Psoas muscle (tissue), 7 donors: ENCODE measurements at regions not wholly inside any gene's neighbourhood (a gene's known extent, or its start where the extent isn't known, plus 50 kb on each side); places are given as distances from the start of the nearest gene placed in this dataset.

Source experiments
- ATAC-seq, 4 donors: fragments of 200-7000 bp; cut with Tn5 transposase; one replicate each; pipeline ENCODE4 v1.9.1; 2020; ENCODE audit warnings: moderate library complexity in 3 of 4, mild to moderate bottlenecking in 2 of 4
- DNase-seq, 2 donors: peaks; one replicate each; pipeline ENCODE4 v3.0.0-alpha.2; 2020
- H3K27ac ChIP-seq: fragments of 200-600 bp; one replicate; pipeline ENCODE4 v1.8.0; 2022
- H3K27me3 ChIP-seq, 3 donors: fragments of 200-600 bp in 1 of 3; one replicate each; pipeline versions ENCODE4 v1.6.1 to v1.8.0; 2013 to 2022; ENCODE audit warnings: low read length in 2 of 3, mild to moderate bottlenecking in 2 of 3, moderate library complexity in 1 of 3; ENCODE audit not compliant: insufficient read depth in 3 of 3
- H3K36me3 ChIP-seq, 2 donors: fragments of 200-600 bp in 1 of 2; one replicate each; pipeline versions ENCODE4 v1.6.1 to v1.8.0; 2013 to 2022; ENCODE audit warnings: low read depth in 1 of 2, mild to moderate bottlenecking in 1 of 2, moderate library complexity in 1 of 2; ENCODE audit not compliant: insufficient read depth in 1 of 2
- H3K4me1 ChIP-seq: fragments of 200-600 bp; one replicate; pipeline ENCODE4 v1.8.0; 2022
- H3K4me3 ChIP-seq: fragments of 200-600 bp; one replicate; pipeline ENCODE4 v1.8.0; 2022; ENCODE audit warnings: mild to moderate bottlenecking
- H3K9me3 ChIP-seq: fragments of 200-600 bp; one replicate; pipeline ENCODE4 v1.8.0; 2022
- CTCF ChIP-seq: fragments of 200-600 bp; IDR thresholded peaks from one replicate; pipeline ENCODE4 v1.8.0; 2022; ENCODE audit warnings: antibody characterized with exemption
- WGBS, 3 donors: extraction: QIAGEN DNeasy Blood & Tissue Kit; methylation state at CpG; one replicate each; pipeline versions ENCODE4 v1.1.6 to v1.1.7; 2013; 5-methylcytosine and 5-hydroxymethylcytosine counted together
- intact Hi-C, 2 donors: fragments of 100-400 bp; cut with DNase I; formaldehyde crosslinking; loops; one replicate each; pipeline versions ENCODE4 v1.11.0 to v1.14.2; 2022
- donor health status: healthy with polysubstance abuse.
- donor health status: DM: no; HTN: no; CAD: no; lungs with moderate emphysema.
- donor health status: Bipolar disorder and iron deficiency.
- donor health status: healthy.
- donor health status: DM: yes; HTN: yes; CAD: no.
- donor health status: DM: no; HTN: no; CAD: no.
- donor health status: DM: yes; HTN: yes; CAD: no.

GRCh38 chr5:53378590-53379247, 101.7 kb upstream of the FST start:
- no peak overlapping the region for H3K27ac ChIP-seq
- 80 to 85% (median 80%) methylated on average over 3 of the region's 3 CpGs for WGBS, 3 donors
- no peaks in the 10 kb centered on the region for H3K9me3 ChIP-seq
- H3K36me3 ChIP-seq, result no peaks in the 10 kb centered on the region
- ATAC-seq (no peak), DNase-seq (no peak)
- H3K4me1 ChIP-seq, result no peaks in the 10 kb centered on the region
- no peak for TF ChIP-seq CTCF
- no peaks in the 10 kb centered on the region for H3K27me3 ChIP-seq
- H3K4me3 ChIP-seq, result no peak overlapping the region
- intact Hi-C loops, result no loop called here

GRCh38 chr5:53386341-53386740, 94.1 kb upstream of the FST start:
- ATAC-seq (no peak), DNase-seq (no peak)
- intact Hi-C loops, result no loop called here
- no peaks in the 10 kb centered on the region for H3K36me3 ChIP-seq
- H3K27ac ChIP-seq, result no peak overlapping the region
- no peaks in the 10 kb centered on the region for H3K4me1 ChIP-seq
- WGBS, 3 donors, result 82 to 89% (median 84%) methylated on average over 3 of the region's 3 CpGs
- peaks cover 2% of the 10 kb centered on the region for H3K9me3 ChIP-seq
- no peak overlapping the region for H3K4me3 ChIP-seq
- H3K27me3 ChIP-seq, result no peaks in the 10 kb centered on the region
- no peak for TF ChIP-seq CTCF

- Histone ChIP-seq H3K4me3 (no peak overlapping the region), H3K36me3 (no peaks in the 10 kb centered on the region), H3K27ac (no peak overlapping the region), H3K27me3 (no peaks in the 10 kb centered on the region), H3K9me3 (peaks cover 2% of the 10 kb centered on the region), H3K4me1 (no peaks in the 10 kb centered on the region)
- intact Hi-C loops, result no loop called here
- TF ChIP-seq CTCF, result no peak
- DNase-seq (no peak), ATAC-seq (no peak)
These were observed 91.3 kb upstream of the FST start for GRCh38 chr5:53389093-53389492.

GRCh38 chr5:53392073-53392472, 88.4 kb upstream of the FST start:
- 88 to 92% (median 90%) methylated on average over 2 of the region's 2 CpGs for WGBS, 3 donors
- Histone ChIP-seq H3K27ac (no peak overlapping the region), H3K36me3 (no peaks in the 10 kb centered on the region), H3K4me1 (no peaks in the 10 kb centered on the region), H3K27me3 (no peaks in the 10 kb centered on the region), H3K4me3 (no peak overlapping the region), H3K9me3 (peaks cover 2% of the 10 kb centered on the region)
- DNase-seq (no peak), ATAC-seq (no peak)
- intact Hi-C loops, result no loop called here
- no peak for TF ChIP-seq CTCF

GRCh38 chr5:53394808-53395207, 85.6 kb upstream of the FST start:
- intact Hi-C loops, result no loop called here
- no peak for TF ChIP-seq CTCF

More at GRCh38 chr5:53394808-53395207, 85.6 kb upstream of the FST start:
- ATAC-seq (no peak), DNase-seq (no peak)
- no peak overlapping the region for H3K27ac ChIP-seq
- H3K4me3 ChIP-seq, result no peak overlapping the region
- H3K27me3 ChIP-seq, result no peaks in the 10 kb centered on the region
- no peaks in the 10 kb centered on the region for H3K4me1 ChIP-seq
- no peaks in the 10 kb centered on the region for H3K9me3 ChIP-seq
- no peaks in the 10 kb centered on the region for H3K36me3 ChIP-seq
